A549 (cell line): ENCODE measurements at regions not wholly inside any gene's neighbourhood (a gene's known extent, or its start where the extent isn't known, plus 50 kb on each side); places are given as distances from the start of the nearest gene placed in this dataset.

Source experiments
- CTCF ChIP-seq: fragments of >200 bp; sonication (Bioruptor Twin); formaldehyde crosslinking; IDR thresholded peaks from 3 replicates; pipeline ENCODE4 v1.5.1; 2016
- TP53 ChIP-seq: fragments of 250-450 bp; sonication (Bioruptor Pico); IDR thresholded peaks from 2 replicates; pipeline ENCODE4 v1.5.0; 2021; ENCODE audit warnings: mild to moderate bottlenecking, moderate library complexity
- ZNF302 ChIP-seq: fragments of 250-450 bp; sonication (Bioruptor Pico); IDR thresholded peaks from 2 replicates; pipeline ENCODE4 v1.9.0; 2021; ENCODE audit warnings: inconsistent platforms, mild to moderate bottlenecking, moderate library complexity
- TF ChIP-seq, protein P1 (sequence below): fragments of 200-600 bp; sonication (generic); IDR thresholded peaks from 2 replicates; pipeline ENCODE4 v1.6.1; 2016; ENCODE audit warnings: antibody characterized with exemption, mild to moderate bottlenecking, moderate library complexity
- TF ChIP-seq, protein P2 (sequence below): IDR thresholded peaks from 2 replicates; pipeline ENCODE4 v1.6.1; 2012

DNA sequence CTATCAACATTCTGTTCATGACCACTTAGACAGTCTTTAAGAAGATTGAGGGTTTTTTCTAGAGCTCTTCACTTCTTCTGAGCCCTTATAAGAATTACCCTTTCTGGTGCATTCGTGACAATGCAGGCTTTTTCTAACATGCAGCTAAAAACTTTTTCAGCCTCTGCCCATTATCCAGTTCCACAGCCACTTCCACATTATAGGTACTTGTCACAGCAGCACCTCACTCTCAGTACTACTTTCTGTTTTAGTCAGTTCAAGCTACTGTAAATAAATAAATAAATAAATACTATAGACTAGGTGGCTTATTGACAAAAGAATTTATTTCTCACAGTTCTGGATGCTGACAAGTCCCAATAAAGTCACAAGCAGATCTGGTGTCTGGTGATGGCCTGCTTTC lies 284.4 kb upstream of the PKN2 start:
- TF ChIP-seq TP53 (CRISPR knock-in tag): no peak
- no peak for TF ChIP-seq ZNF302 (CRISPR knock-in tag)
- TF ChIP-seq, protein P1, sequence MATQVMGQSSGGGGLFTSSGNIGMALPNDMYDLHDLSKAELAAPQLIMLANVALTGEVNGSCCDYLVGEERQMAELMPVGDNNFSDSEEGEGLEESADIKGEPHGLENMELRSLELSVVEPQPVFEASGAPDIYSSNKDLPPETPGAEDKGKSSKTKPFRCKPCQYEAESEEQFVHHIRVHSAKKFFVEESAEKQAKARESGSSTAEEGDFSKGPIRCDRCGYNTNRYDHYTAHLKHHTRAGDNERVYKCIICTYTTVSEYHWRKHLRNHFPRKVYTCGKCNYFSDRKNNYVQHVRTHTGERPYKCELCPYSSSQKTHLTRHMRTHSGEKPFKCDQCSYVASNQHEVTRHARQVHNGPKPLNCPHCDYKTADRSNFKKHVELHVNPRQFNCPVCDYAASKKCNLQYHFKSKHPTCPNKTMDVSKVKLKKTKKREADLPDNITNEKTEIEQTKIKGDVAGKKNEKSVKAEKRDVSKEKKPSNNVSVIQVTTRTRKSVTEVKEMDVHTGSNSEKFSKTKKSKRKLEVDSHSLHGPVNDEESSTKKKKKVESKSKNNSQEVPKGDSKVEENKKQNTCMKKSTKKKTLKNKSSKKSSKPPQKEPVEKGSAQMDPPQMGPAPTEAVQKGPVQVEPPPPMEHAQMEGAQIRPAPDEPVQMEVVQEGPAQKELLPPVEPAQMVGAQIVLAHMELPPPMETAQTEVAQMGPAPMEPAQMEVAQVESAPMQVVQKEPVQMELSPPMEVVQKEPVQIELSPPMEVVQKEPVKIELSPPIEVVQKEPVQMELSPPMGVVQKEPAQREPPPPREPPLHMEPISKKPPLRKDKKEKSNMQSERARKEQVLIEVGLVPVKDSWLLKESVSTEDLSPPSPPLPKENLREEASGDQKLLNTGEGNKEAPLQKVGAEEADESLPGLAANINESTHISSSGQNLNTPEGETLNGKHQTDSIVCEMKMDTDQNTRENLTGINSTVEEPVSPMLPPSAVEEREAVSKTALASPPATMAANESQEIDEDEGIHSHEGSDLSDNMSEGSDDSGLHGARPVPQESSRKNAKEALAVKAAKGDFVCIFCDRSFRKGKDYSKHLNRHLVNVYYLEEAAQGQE: no peak
- TF ChIP-seq, protein P2, sequence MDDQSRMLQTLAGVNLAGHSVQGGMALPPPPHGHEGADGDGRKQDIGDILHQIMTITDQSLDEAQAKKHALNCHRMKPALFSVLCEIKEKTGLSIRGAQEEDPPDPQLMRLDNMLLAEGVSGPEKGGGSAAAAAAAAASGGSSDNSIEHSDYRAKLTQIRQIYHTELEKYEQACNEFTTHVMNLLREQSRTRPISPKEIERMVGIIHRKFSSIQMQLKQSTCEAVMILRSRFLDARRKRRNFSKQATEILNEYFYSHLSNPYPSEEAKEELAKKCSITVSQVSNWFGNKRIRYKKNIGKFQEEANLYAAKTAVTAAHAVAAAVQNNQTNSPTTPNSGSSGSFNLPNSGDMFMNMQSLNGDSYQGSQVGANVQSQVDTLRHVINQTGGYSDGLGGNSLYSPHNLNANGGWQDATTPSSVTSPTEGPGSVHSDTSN: no peak
- no peak for TF ChIP-seq CTCF
